ENCODE measurements at regions not wholly inside any gene's neighbourhood (a gene's known extent, or its start where the extent isn't known, plus 50 kb on each side); places are given as distances from the start of the nearest gene placed in this dataset.

DNA sequence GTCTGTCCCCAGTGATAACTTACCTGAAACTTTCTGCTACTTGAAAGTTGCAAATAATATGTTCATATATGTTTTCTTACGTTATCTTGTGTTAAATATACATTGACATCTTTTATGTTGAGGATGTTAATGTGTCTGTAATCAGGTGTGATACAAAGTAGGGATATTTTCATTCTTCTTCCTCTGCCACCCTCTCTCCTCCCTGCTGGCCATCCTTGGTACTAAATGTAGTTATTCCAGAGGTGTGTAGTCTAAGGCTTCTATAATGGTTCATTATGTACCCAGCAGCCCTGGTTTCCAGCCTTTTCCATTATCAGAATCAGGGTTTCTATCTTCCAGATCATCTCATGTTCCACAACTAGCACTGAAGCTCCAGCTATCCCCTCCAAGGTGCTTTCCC is 606.7 kb upstream of the KLHL1 start:
- TF ChIP-seq CBX2 (IDR thresholded peaks at IDR 0.05; ENCODE audit: borderline replicate concordance, low read depth) (no peak), ZSCAN20 (CRISPR knock-in tag; IDR thresholded peaks at IDR 0.05) (no peak), RCOR1 (IDR thresholded peaks at IDR 0.05; ENCODE audit: low read depth, low read length) (no peak), POLR2A (IDR thresholded peaks at IDR 0.05; ENCODE audit: low read length) (no peak), MAX (IDR thresholded peaks at IDR 0.05) (no peak), MAFK (IDR thresholded peaks at IDR 0.05; ENCODE audit: partially characterized antibody) (no peak), RAD21 (conservative IDR thresholded peaks at IDR 0.05 in 1 of 2, IDR thresholded peaks at IDR 0.05 in 1 of 2) (no peak), ZC3H11A (IDR thresholded peaks at IDR 0.05) (no peak), NFE2L2 (conservative IDR thresholded peaks at IDR 0.05; ENCODE audit: low read length) (no peak), SREBF2 (IDR thresholded peaks at IDR 0.05) (no peak), BHLHE40 (IDR thresholded peaks at IDR 0.05; ENCODE audit: low read depth, low read length) (no peak), RARB (CRISPR knock-in tag; IDR thresholded peaks at IDR 0.05) (no peak)
- TF ChIP-seq, protein P1, sequence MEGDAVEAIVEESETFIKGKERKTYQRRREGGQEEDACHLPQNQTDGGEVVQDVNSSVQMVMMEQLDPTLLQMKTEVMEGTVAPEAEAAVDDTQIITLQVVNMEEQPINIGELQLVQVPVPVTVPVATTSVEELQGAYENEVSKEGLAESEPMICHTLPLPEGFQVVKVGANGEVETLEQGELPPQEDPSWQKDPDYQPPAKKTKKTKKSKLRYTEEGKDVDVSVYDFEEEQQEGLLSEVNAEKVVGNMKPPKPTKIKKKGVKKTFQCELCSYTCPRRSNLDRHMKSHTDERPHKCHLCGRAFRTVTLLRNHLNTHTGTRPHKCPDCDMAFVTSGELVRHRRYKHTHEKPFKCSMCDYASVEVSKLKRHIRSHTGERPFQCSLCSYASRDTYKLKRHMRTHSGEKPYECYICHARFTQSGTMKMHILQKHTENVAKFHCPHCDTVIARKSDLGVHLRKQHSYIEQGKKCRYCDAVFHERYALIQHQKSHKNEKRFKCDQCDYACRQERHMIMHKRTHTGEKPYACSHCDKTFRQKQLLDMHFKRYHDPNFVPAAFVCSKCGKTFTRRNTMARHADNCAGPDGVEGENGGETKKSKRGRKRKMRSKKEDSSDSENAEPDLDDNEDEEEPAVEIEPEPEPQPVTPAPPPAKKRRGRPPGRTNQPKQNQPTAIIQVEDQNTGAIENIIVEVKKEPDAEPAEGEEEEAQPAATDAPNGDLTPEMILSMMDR (IDR thresholded peaks at IDR 0.05) = no peak
